Aorta (tissue), 5 donors: ENCODE measurements at regions not wholly inside any gene's neighbourhood (a gene's known extent, or its start where the extent isn't known, plus 50 kb on each side); places are given as distances from the start of the nearest gene placed in this dataset.

Experiments used
- ATAC-seq: fragments of 200-7000 bp; cut with Tn5 transposase; one replicate; pipeline ENCODE4 v1.9.1; 2022; ENCODE audit warnings: moderate library complexity; ENCODE audit not compliant: low FRiP score
- DNase-seq, 2 donors: peaks; one replicate each; pipeline ENCODE4 v3.0.0-alpha.2; 2020
- H3K27ac ChIP-seq, 2 donors: one replicate each; pipeline ENCODE4 v1.5.1; 2013; ENCODE audit warnings: low read length in 2 of 2, mild to moderate bottlenecking in 2 of 2, moderate library complexity in 2 of 2, control low read depth in 1 of 2, inconsistent platforms in 1 of 2, low read depth in 1 of 2
- H3K27me3 ChIP-seq, 2 donors: one replicate each; pipeline ENCODE4 v1.6.1; 2013; ENCODE audit warnings: control low read depth in 1 of 2, low read length in 1 of 2, mild to moderate bottlenecking in 1 of 2, moderate library complexity in 1 of 2; ENCODE audit not compliant: insufficient read depth in 2 of 2, control insufficient read depth in 1 of 2
- H3K36me3 ChIP-seq, 2 donors: one replicate each; pipeline ENCODE4 v1.6.1; 2013; ENCODE audit warnings: control low read depth in 1 of 2, low read length in 1 of 2, mild to moderate bottlenecking in 1 of 2; ENCODE audit not compliant: insufficient read depth in 2 of 2, control insufficient read depth in 1 of 2
- H3K4me1 ChIP-seq, 2 donors: one replicate each; pipeline ENCODE4 v1.6.1; 2013; ENCODE audit warnings: low read length in 2 of 2, control low read depth in 1 of 2, mild to moderate bottlenecking in 1 of 2, moderate library complexity in 1 of 2; ENCODE audit not compliant: insufficient read depth in 2 of 2, control insufficient read depth in 1 of 2
- H3K4me3 ChIP-seq, 2 donors: one replicate each; pipeline ENCODE4 v1.5.1; 2013; ENCODE audit warnings: low read length in 2 of 2, control low read depth in 1 of 2, mild to moderate bottlenecking in 1 of 2
- H3K9me3 ChIP-seq: one replicate; pipeline ENCODE4 v1.6.1; 2013; ENCODE audit warnings: mild to moderate bottlenecking, low read length; ENCODE audit not compliant: control insufficient read depth
- WGBS, 2 donors: extraction: QIAGEN DNeasy Blood & Tissue Kit; methylation state at CpG; one replicate each; pipeline ENCODE4 v1.1.7; 2013; 5-methylcytosine and 5-hydroxymethylcytosine counted together
- intact Hi-C, 2 donors: fragments of 100-400 bp; cut with DNase I; formaldehyde crosslinking; loops; one replicate each; pipeline versions ENCODE4 v1.14.2 to v1.15.0; 2022
- donor health status: healthy with polysubstance abuse.
- donor health status: Bipolar disorder and iron deficiency.
- donor health status: DM: no; HTN: no; CAD: no.
- donor health status: DM: no; HTN: no; CAD: no.
- donor health status: DM: yes; HTN: yes; CAD: no.

- ATAC-seq (no peak), DNase-seq (no peak)
- Histone ChIP-seq H3K4me1 (no peaks in the 10 kb centered on the region), H3K36me3 (no peaks in the 10 kb centered on the region), H3K27ac (no peak overlapping the region), H3K27me3 (no peaks in the 10 kb centered on the region), H3K4me3 (no peak overlapping the region), H3K9me3 (no peaks in the 10 kb centered on the region)
- 33 to 36% methylated on average over 26 of the region's 26 CpGs for WGBS, 2 donors
- intact Hi-C loops = no loop called here
These were observed 208.9 kb downstream of the RBFOX3 start for GRCh38 chr17:79401704-79402674.

GRCh38 chr17:79400989-79401703, 209.7 kb downstream of the RBFOX3 start:
- no peak overlapping the region for H3K27ac ChIP-seq
- ATAC-seq = peak; percentile 86
- DNase-seq = peak; percentile 69 to 89
- no peaks in the 10 kb centered on the region for H3K4me1 ChIP-seq
- H3K4me3 ChIP-seq = no peak overlapping the region
- no peaks in the 10 kb centered on the region for H3K9me3 ChIP-seq
- WGBS, 2 donors = 7 to 10% methylated on average over 33 of the region's 33 CpGs
- intact Hi-C loops = no loop called here
- no peaks in the 10 kb centered on the region for H3K27me3 ChIP-seq
- no peaks in the 10 kb centered on the region for H3K36me3 ChIP-seq

DNA sequence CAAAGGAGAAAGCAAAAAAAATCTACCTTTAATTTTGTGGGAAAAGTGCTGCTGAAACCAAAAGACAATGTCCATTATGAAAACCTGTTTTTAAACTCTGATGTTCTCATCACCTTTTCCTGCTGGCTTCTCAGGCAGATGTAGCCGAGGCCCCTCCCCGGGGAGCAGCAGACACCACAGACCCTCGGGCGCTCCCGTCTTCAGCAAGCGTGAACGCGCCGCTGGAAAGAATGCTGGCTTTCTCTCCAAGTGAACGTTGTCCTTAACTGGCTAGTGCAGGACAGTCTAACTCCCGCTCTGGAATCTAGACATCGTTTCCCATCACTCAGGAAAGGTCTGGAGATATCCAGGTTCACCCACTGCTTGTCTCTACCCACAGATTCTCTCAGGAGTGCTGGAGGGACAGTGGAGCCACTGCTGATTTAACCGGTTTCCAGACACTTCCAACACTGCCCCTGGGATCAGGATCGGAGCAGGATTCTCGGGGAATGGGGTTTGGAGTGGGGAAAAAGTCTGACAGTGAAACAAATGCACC, 211.2 kb downstream of the RBFOX3 start:
- WGBS, 2 donors = 33 to 37% methylated on average over 15 of the region's 15 CpGs
- Histone ChIP-seq H3K27ac (no peak overlapping the region), H3K27me3 (no peaks in the 10 kb centered on the region), H3K36me3 (no peaks in the 10 kb centered on the region), H3K4me3 (no peak overlapping the region), H3K9me3 (no peaks in the 10 kb centered on the region), H3K4me1 (no peaks in the 10 kb centered on the region)
- intact Hi-C loops = loop anchor here (10.0 kb wide), 1 partner anchor 385 kb away; no protein-coding TSS in a partner anchor
- ATAC-seq (no peak), DNase-seq (no peak)

GRCh38 chr17:79398441-79398840, 212.4 kb downstream of the RBFOX3 start:
- intact Hi-C loops = loop anchor here (10.0 kb wide), 1 partner anchor 384 kb away; no protein-coding TSS in a partner anchor
- H3K27me3 ChIP-seq = no peaks in the 10 kb centered on the region
- H3K36me3 ChIP-seq = no peaks in the 10 kb centered on the region
- WGBS, 2 donors = 80 to 83% methylated on average over 20 of the region's 20 CpGs
- H3K27ac ChIP-seq = no peak overlapping the region
- DNase-seq (no peak), ATAC-seq (no peak)
- H3K4me1 ChIP-seq = no peaks in the 10 kb centered on the region
- no peaks in the 10 kb centered on the region for H3K9me3 ChIP-seq
- no peak overlapping the region for H3K4me3 ChIP-seq

- H3K4me3 ChIP-seq = no peak overlapping the region
- no peaks in the 10 kb centered on the region for H3K9me3 ChIP-seq
- H3K27ac ChIP-seq = no peak overlapping the region
- no peaks in the 10 kb centered on the region for H3K4me1 ChIP-seq
- ATAC-seq (no peak), DNase-seq (no peak)
- intact Hi-C loops = loop anchor here (10.0 kb wide), 1 partner anchor 382 kb away; no protein-coding TSS in a partner anchor
- no peaks in the 10 kb centered on the region for H3K36me3 ChIP-seq
- no peaks in the 10 kb centered on the region for H3K27me3 ChIP-seq
- 75 to 77% methylated on average over 13 of the region's 13 CpGs for WGBS, 2 donors
These were observed 214.2 kb downstream of the RBFOX3 start for GRCh38 chr17:79396696-79397095.

DNA sequence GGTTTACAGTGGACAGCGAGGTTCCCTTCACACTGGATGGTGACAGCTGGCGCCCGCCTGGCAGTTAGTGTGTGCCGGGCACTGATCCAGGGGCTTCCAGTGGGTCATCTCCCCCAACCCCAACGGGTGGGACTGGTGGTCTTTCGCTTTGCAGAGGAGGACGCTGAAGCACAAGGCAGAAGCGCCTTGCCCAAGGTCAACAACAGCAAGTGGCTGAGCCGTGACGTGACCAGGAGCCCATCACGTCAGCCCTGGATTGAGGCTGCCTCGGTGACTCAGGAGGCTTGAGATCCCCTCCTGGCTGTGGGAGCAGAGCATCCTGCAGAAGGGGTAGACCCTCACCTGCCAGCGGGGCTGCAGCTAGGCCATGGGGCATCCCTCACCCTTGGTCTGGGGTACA, 215.3 kb downstream of the RBFOX3 start:
- H3K36me3 ChIP-seq = no peaks in the 10 kb centered on the region
- H3K27me3 ChIP-seq = no peaks in the 10 kb centered on the region
- H3K4me1 ChIP-seq = no peaks in the 10 kb centered on the region
- H3K4me3 ChIP-seq = no peak overlapping the region
- DNase-seq (no peak), ATAC-seq (no peak)
- H3K9me3 ChIP-seq = no peaks in the 10 kb centered on the region
- no peak overlapping the region for H3K27ac ChIP-seq
- intact Hi-C loops = loop anchor here (10.0 kb wide), 1 partner anchor 381 kb away; no protein-coding TSS in a partner anchor
- 73 to 75% methylated on average over 13 of the region's 13 CpGs for WGBS, 2 donors

GRCh38 chr17:79395066-79395465, 215.8 kb downstream of the RBFOX3 start:
- H3K27ac ChIP-seq = no peak overlapping the region
- WGBS, 2 donors = 40 to 59% methylated on average over 10 of the region's 10 CpGs
- intact Hi-C loops = loop anchor here (10.0 kb wide), 1 partner anchor 380 kb away; no protein-coding TSS in a partner anchor
- no peaks in the 10 kb centered on the region for H3K27me3 ChIP-seq
- no peak overlapping the region for H3K4me3 ChIP-seq
- no peaks in the 10 kb centered on the region for H3K36me3 ChIP-seq
- DNase-seq (no peak), ATAC-seq (no peak)
- no peaks in the 10 kb centered on the region for H3K9me3 ChIP-seq
- H3K4me1 ChIP-seq = no peaks in the 10 kb centered on the region

- DNase-seq = peak; percentile 82 to 95
- H3K27me3 ChIP-seq = no peaks in the 10 kb centered on the region
These were observed 217.3 kb downstream of the RBFOX3 start for GRCh38 chr17:79393358-79394052.

More at GRCh38 chr17:79393358-79394052, 217.3 kb downstream of the RBFOX3 start:
- intact Hi-C loops = loop anchor here (2.0 to 10.0 kb wide), 4 partner anchors 206 to 379 kb away; no protein-coding TSS in a partner anchor
- 42 to 44% methylated on average over 31 of the region's 31 CpGs for WGBS, 2 donors
- Histone ChIP-seq H3K4me1 (no peaks in the 10 kb centered on the region), H3K4me3 (no peak overlapping the region), H3K36me3 (no peaks in the 10 kb centered on the region), H3K27ac (no peak overlapping the region), H3K9me3 (no peaks in the 10 kb centered on the region)
- ATAC-seq = peak; percentile 74
